HG02610 (cell line): ENCODE measurements at regions not wholly inside any gene's neighbourhood (a gene's known extent, or its start where the extent isn't known, plus 50 kb on each side); places are given as distances from the start of the nearest gene placed in this dataset.

Experiments
- ATAC-seq: cut with Tn5 transposase; IDR thresholded peaks from one replicate; pipeline ENCODE4 v1.9.1; 2021; ENCODE audit warnings: mild to moderate bottlenecking, moderate library complexity; ENCODE audit not compliant: unreplicated experiment

GRCh38 chr7:106606120-106606519, 54.8 kb downstream of the CCDC71L start:
- no peak for ATAC-seq

- ATAC-seq = no peak
Measured at GRCh38 chr7:106604971-106605370, 56.0 kb downstream of the CCDC71L start.

GRCh38 chr7:106604303-106604924, 56.5 kb downstream of the CCDC71L start:
- ATAC-seq = no peak

GRCh38 chr7:106603346-106603745, 57.6 kb downstream of the CCDC71L start:
- ATAC-seq = no peak

GRCh38 chr7:106602062-106602461, 58.9 kb downstream of the CCDC71L start:
- no peak for ATAC-seq

GRCh38 chr7:106600569-106601373, 60.2 kb downstream of the CCDC71L start:
- no peak for ATAC-seq

- ATAC-seq = no peak
Measured at GRCh38 chr7:106599343-106599698, 61.6 kb downstream of the CCDC71L start.

- ATAC-seq = peak; percentile 96
Measured at GRCh38 chr7:106598663-106599342, 62.2 kb downstream of the CCDC71L start.

- no peak for ATAC-seq
Measured at GRCh38 chr7:106597751-106598546, 63.0 kb downstream of the CCDC71L start.

GRCh38 chr7:106597014-106597413, 63.9 kb downstream of the CCDC71L start:
- no peak for ATAC-seq

- ATAC-seq = no peak
Measured at GRCh38 chr7:106595922-106596321, 65.0 kb downstream of the CCDC71L start.

GRCh38 chr7:106593028-106593417, 67.9 kb downstream of the CCDC71L start:
- ATAC-seq = no peak

GRCh38 chr7:106592282-106593027, 68.5 kb downstream of the CCDC71L start:
- ATAC-seq = no peak

GRCh38 chr7:106591146-106591545, 69.8 kb downstream of the CCDC71L start:
- no peak for ATAC-seq

GRCh38 chr7:106590209-106590816, 70.6 kb downstream of the CCDC71L start:
- ATAC-seq = no peak

- no peak for ATAC-seq
Measured at GRCh38 chr7:106589198-106589879, 71.6 kb downstream of the CCDC71L start.

GRCh38 chr7:106588422-106589197, 72.3 kb downstream of the CCDC71L start:
- no peak for ATAC-seq

- ATAC-seq = no peak
Measured at GRCh38 chr7:106584914-106585759, 75.8 kb downstream of the CCDC71L start.
